GM12878 (cell line): ENCODE measurements at regions not wholly inside any gene's neighbourhood (a gene's known extent, or its start where the extent isn't known, plus 50 kb on each side); places are given as distances from the start of the nearest gene placed in this dataset.

Source experiments
- ATAC-seq: fragments of 200-7000 bp; cut with Tn5 transposase; 3 replicates; pipeline ENCODE4 v1.9.1; 2020; ENCODE audit warnings: mild to moderate bottlenecking, moderate library complexity
- BruUV-seq: library from RNA; stranded (reverse); fragments of 400-500 nt; replicated peaks from 2 replicates; lab custom pipeline; 2021; lab: Mats Ljungman, UMichigan
- CTCF ChIA-PET: fragments of 300-600 bp; sonication (Branson Sonifier 250); formaldehyde crosslinking; extraction: SDS; loops from one replicate; lab custom pipeline; 2021; ENCODE audit warnings: inconsistent platforms; lab: Yijun Ruan, JAX
- POLR2A ChIA-PET: fragments of 350-600 bp; formaldehyde crosslinking; extraction: SDS; loops from one replicate; lab custom pipeline; 2021; ENCODE audit warnings: inconsistent platforms; lab: Charles Lee
- RAD21 ChIA-PET: fragments of 300-600 bp; sonication (Branson Sonifier 250); formaldehyde crosslinking; loops from one replicate; lab custom pipeline; 2023; ENCODE audit warnings: antibody characterized with exemption; ENCODE audit not compliant: unreplicated experiment; lab: Charles Lee
- SMC1A ChIA-PET: fragments of 300-600 bp; sonication (Branson Sonifier 250); formaldehyde crosslinking; loops from one replicate; lab custom pipeline; 2023; ENCODE audit not compliant: unreplicated experiment, uncharacterized antibody; lab: Charles Lee
- DNase-seq: peaks from one replicate; pipeline ENCODE4 v3.0.0-alpha.2; 2011; ENCODE audit warnings: low read depth, low spot score
- FAIRE-seq: peaks from 3 replicates; lab custom pipeline; 2011; peaks lifted over from hg19 to GRCh38; lab: Jason Lieb, UNC
- H2AFZ ChIP-seq: 2 replicates; pipeline ENCODE4 v1.6.0; 2011; ENCODE audit warnings: low read depth, low read length, control low read depth; ENCODE audit not compliant: control insufficient read depth
- H3K27ac ChIP-seq: 2 replicates; pipeline ENCODE4 v1.5.1; 2011; ENCODE audit warnings: control low read depth; ENCODE audit not compliant: control insufficient read depth, insufficient read depth
- H3K27me3 ChIP-seq, 2 experiments: replicated peaks in 1 of 2; 2 replicates each; pipeline versions ENCODE4 v1.6.0 to v1.6.1; 2011; ENCODE audit warnings: low read length in 1 of 2; ENCODE audit not compliant: control insufficient read depth in 2 of 2, insufficient read depth in 2 of 2
- H3K36me3 ChIP-seq, 2 experiments: 2 replicates each; pipeline ENCODE4 v1.5.1; 2011; ENCODE audit warnings: low read length in 1 of 2; ENCODE audit not compliant: control insufficient read depth in 2 of 2, insufficient read depth in 2 of 2
- H3K4me1 ChIP-seq: 2 replicates; pipeline ENCODE4 v1.6.1; 2011; ENCODE audit warnings: mild to moderate bottlenecking, low read length, moderate library complexity, mixed read lengths; ENCODE audit not compliant: control insufficient read depth, insufficient read depth
- H3K4me2 ChIP-seq: 2 replicates; pipeline ENCODE4 v1.6.0; 2011; ENCODE audit warnings: control low read depth; ENCODE audit not compliant: control insufficient read depth, insufficient read depth
- H3K4me3 ChIP-seq: fragments of 200-600 bp; sonication (generic); 2 replicates; pipeline ENCODE4 v1.5.1; 2016
- H3K79me2 ChIP-seq: 2 replicates; pipeline ENCODE4 v1.6.0; 2011; ENCODE audit warnings: low read length; ENCODE audit not compliant: control insufficient read depth, insufficient read depth
- H3K9ac ChIP-seq: 2 replicates; pipeline ENCODE4 v1.8.0; 2011; ENCODE audit warnings: low read length, control low read depth, mixed read lengths; ENCODE audit not compliant: control insufficient read depth, insufficient read depth
- H3K9me3 ChIP-seq: replicated peaks from 3 replicates; pipeline ENCODE4 v1.5.1; 2011; ENCODE audit warnings: mild to moderate bottlenecking, low read length; ENCODE audit not compliant: control insufficient read depth, insufficient read depth
- H4K20me1 ChIP-seq: 2 replicates; pipeline ENCODE4 v1.6.0; 2011; ENCODE audit not compliant: control insufficient read depth, insufficient read depth
- BRCA1 ChIP-seq: IDR thresholded peaks from 2 replicates; pipeline ENCODE4 v1.6.1; 2011; ENCODE audit warnings: low read depth, low read length, improper control_type of control experiment
- CBX5 ChIP-seq: sonication (generic); IDR thresholded peaks from 2 replicates; pipeline ENCODE4 v1.6.1; 2016; ENCODE audit warnings: low read depth, moderate library complexity, mild to moderate bottlenecking, inconsistent platforms
- CHD1 ChIP-seq: IDR thresholded peaks from 2 replicates; pipeline ENCODE4 v1.6.1; 2012; ENCODE audit warnings: low read depth, low read length, improper control_type of control experiment
- CREM ChIP-seq: IDR thresholded peaks from 2 replicates; pipeline ENCODE4 v1.6.1; 2014; ENCODE audit warnings: antibody characterized with exemption, low read depth
- MYB ChIP-seq: fragments of 150-350 bp; IDR thresholded peaks from 2 replicates; pipeline ENCODE4 v1.6.1; 2014; ENCODE audit warnings: mild to moderate bottlenecking, low read depth, low read length, borderline replicate concordance
- NFXL1 ChIP-seq: fragments of 450-650 bp; IDR thresholded peaks from 2 replicates; pipeline ENCODE4 v1.6.1; 2017; ENCODE audit warnings: antibody characterized with exemption, mild to moderate bottlenecking, borderline replicate concordance
- RAD51 ChIP-seq: fragments of 450-650 bp; IDR thresholded peaks from 2 replicates; pipeline ENCODE4 v1.6.1; 2016; ENCODE audit warnings: moderate library complexity, mild to moderate bottlenecking, inconsistent platforms
- RBBP5 ChIP-seq: fragments of 200-600 bp; sonication (generic); conservative IDR thresholded peaks from 2 replicates; pipeline ENCODE4 v1.6.1; 2016
- SIX5 ChIP-seq: IDR thresholded peaks from 2 replicates; pipeline ENCODE4 v1.6.1; 2011; ENCODE audit warnings: mild to moderate bottlenecking, low read depth, low read length, moderate library complexity; ENCODE audit not compliant: severe bottlenecking
- SMARCA5 ChIP-seq: fragments of 450-650 bp; IDR thresholded peaks from 2 replicates; pipeline ENCODE4 v1.6.1; 2017; ENCODE audit warnings: mild to moderate bottlenecking
- TCF3 ChIP-seq: IDR thresholded peaks from 2 replicates; pipeline ENCODE4 v1.6.1; 2012; ENCODE audit warnings: low read depth, mild to moderate bottlenecking, low read length, borderline replicate concordance; ENCODE audit not compliant: insufficient read depth
- ZSCAN29 ChIP-seq: fragments of 450-650 bp; IDR thresholded peaks from 2 replicates; pipeline ENCODE4 v1.6.1; 2017; ENCODE audit warnings: mild to moderate bottlenecking, moderate library complexity
- ZZZ3 ChIP-seq: IDR thresholded peaks from 2 replicates; pipeline ENCODE4 v1.6.1; 2011; ENCODE audit warnings: low read depth; ENCODE audit not compliant: control insufficient read depth, insufficient read length
- WGBS: methylation state at CpG from one replicate; pipeline ENCODE4 v1.1.6; 2016; ENCODE audit warnings: low lambda C conversion rate; ENCODE audit not compliant: insufficient replicate concordance, insufficient coverage; ENCODE audit errors: missing lambda C conversion rate; 5-methylcytosine and 5-hydroxymethylcytosine counted together
- in situ Hi-C: fragments of 300-500 bp; cut with MboI; formaldehyde crosslinking; loops from 9 replicates; pipeline ENCODE4 v1.14.3; 2018; ENCODE audit warnings: mixed read lengths
- intact Hi-C: fragments of 100-400 bp; cut with micrococcal nuclease; formaldehyde crosslinking; loops from one replicate; pipeline ENCODE4 v1.14.2; 2022; ENCODE audit not compliant: unreplicated experiment
- TF ChIP-seq, protein P1 (sequence below): IDR thresholded peaks from 2 replicates; pipeline ENCODE4 v1.6.1; 2012; ENCODE audit warnings: low read length, inconsistent platforms
- TF ChIP-seq, protein P2 (sequence below): fragments of 450-650 bp; IDR thresholded peaks from 2 replicates; pipeline ENCODE4 v1.6.1; 2018; ENCODE audit warnings: mild to moderate bottlenecking, low read depth, moderate library complexity; ENCODE audit not compliant: partially characterized antibody
- TF ChIP-seq, protein P3 (sequence below): IDR thresholded peaks from 2 replicates; pipeline ENCODE4 v1.6.1; 2011; ENCODE audit warnings: mild to moderate bottlenecking, low read depth, low read length, moderate library complexity; ENCODE audit not compliant: insufficient replicate concordance
- TF ChIP-seq, protein P4 (sequence below): IDR thresholded peaks from 2 replicates; pipeline ENCODE4 v1.6.1; 2012; ENCODE audit warnings: low read depth, low read length, improper control_type of control experiment
- TF ChIP-seq, protein P5 (sequence below): fragments of 450-650 bp; IDR thresholded peaks from 2 replicates; pipeline ENCODE4 v1.6.1; 2017; ENCODE audit warnings: low read depth, mild to moderate bottlenecking, moderate library complexity

GRCh38 chr3:73207946-73208440, 146.5 kb downstream of the EBLN2 start:
- Histone ChIP-seq H3K36me3 (no peaks in the 10 kb centered on the region), H3K4me3 (no peak overlapping the region), H4K20me1 (no peaks in the 10 kb centered on the region), H3K9me3 (no peaks in the 10 kb centered on the region), H3K27me3 (peaks cover 0 to 3% of the 10 kb centered on the region in 2 experiments; a peak in 2 of 4 replicates), H3K4me1 (no peaks in the 10 kb centered on the region), H3K9ac (no peak overlapping the region), H2AFZ (no peak overlapping the region), H3K27ac (no peak overlapping the region), H3K79me2 (no peaks in the 10 kb centered on the region), H3K4me2 (no peak overlapping the region)
- ChIA-PET POLR2A (no interaction called here), CTCF (interaction anchor here (0.7 kb wide), 1 partner anchor 286 kb away, joined by 3 read pairs; no protein-coding TSS in a partner anchor), RAD21 (no interaction called here), SMC1A (no interaction called here)
- no peak for FAIRE-seq
- 37% methylated on average over 3 of the region's 3 CpGs for WGBS
- BruUV-seq = no TSS peak
- intact Hi-C loops = loop anchor here (5.0 kb wide), 1 partner anchor 869 kb away; no protein-coding TSS in a partner anchor
- in situ Hi-C loops = no loop called here
- ATAC-seq = no peak
- no peak for DNase-seq
- TF ChIP-seq, protein P1, sequence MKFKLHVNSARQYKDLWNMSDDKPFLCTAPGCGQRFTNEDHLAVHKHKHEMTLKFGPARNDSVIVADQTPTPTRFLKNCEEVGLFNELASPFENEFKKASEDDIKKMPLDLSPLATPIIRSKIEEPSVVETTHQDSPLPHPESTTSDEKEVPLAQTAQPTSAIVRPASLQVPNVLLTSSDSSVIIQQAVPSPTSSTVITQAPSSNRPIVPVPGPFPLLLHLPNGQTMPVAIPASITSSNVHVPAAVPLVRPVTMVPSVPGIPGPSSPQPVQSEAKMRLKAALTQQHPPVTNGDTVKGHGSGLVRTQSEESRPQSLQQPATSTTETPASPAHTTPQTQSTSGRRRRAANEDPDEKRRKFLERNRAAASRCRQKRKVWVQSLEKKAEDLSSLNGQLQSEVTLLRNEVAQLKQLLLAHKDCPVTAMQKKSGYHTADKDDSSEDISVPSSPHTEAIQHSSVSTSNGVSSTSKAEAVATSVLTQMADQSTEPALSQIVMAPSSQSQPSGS = no peak
- TF ChIP-seq CBX5 (no peak), ZZZ3 (no peak), RAD51 (no peak), SIX5 (no peak), BRCA1 (no peak), ZSCAN29 (no peak), SMARCA5 (no peak), CREM (no peak), CHD1 (no peak), MYB (no peak), RBBP5 (no peak), NFXL1 (no peak), TCF3 (no peak)
- TF ChIP-seq, protein P2, sequence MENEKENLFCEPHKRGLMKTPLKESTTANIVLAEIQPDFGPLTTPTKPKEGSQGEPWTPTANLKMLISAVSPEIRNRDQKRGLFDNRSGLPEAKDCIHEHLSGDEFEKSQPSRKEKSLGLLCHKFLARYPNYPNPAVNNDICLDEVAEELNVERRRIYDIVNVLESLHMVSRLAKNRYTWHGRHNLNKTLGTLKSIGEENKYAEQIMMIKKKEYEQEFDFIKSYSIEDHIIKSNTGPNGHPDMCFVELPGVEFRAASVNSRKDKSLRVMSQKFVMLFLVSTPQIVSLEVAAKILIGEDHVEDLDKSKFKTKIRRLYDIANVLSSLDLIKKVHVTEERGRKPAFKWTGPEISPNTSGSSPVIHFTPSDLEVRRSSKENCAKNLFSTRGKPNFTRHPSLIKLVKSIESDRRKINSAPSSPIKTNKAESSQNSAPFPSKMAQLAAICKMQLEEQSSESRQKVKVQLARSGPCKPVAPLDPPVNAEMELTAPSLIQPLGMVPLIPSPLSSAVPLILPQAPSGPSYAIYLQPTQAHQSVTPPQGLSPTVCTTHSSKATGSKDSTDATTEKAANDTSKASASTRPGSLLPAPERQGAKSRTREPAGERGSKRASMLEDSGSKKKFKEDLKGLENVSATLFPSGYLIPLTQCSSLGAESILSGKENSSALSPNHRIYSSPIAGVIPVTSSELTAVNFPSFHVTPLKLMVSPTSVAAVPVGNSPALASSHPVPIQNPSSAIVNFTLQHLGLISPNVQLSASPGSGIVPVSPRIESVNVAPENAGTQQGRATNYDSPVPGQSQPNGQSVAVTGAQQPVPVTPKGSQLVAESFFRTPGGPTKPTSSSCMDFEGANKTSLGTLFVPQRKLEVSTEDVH = no peak
- TF ChIP-seq, protein P3, sequence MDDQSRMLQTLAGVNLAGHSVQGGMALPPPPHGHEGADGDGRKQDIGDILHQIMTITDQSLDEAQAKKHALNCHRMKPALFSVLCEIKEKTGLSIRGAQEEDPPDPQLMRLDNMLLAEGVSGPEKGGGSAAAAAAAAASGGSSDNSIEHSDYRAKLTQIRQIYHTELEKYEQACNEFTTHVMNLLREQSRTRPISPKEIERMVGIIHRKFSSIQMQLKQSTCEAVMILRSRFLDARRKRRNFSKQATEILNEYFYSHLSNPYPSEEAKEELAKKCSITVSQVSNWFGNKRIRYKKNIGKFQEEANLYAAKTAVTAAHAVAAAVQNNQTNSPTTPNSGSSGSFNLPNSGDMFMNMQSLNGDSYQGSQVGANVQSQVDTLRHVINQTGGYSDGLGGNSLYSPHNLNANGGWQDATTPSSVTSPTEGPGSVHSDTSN = no peak
- TF ChIP-seq, protein P4, sequence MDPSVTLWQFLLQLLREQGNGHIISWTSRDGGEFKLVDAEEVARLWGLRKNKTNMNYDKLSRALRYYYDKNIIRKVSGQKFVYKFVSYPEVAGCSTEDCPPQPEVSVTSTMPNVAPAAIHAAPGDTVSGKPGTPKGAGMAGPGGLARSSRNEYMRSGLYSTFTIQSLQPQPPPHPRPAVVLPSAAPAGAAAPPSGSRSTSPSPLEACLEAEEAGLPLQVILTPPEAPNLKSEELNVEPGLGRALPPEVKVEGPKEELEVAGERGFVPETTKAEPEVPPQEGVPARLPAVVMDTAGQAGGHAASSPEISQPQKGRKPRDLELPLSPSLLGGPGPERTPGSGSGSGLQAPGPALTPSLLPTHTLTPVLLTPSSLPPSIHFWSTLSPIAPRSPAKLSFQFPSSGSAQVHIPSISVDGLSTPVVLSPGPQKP = no peak
- TF ChIP-seq, protein P5, sequence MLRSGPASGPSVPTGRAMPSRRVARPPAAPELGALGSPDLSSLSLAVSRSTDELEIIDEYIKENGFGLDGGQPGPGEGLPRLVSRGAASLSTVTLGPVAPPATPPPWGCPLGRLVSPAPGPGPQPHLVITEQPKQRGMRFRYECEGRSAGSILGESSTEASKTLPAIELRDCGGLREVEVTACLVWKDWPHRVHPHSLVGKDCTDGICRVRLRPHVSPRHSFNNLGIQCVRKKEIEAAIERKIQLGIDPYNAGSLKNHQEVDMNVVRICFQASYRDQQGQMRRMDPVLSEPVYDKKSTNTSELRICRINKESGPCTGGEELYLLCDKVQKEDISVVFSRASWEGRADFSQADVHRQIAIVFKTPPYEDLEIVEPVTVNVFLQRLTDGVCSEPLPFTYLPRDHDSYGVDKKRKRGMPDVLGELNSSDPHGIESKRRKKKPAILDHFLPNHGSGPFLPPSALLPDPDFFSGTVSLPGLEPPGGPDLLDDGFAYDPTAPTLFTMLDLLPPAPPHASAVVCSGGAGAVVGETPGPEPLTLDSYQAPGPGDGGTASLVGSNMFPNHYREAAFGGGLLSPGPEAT = no peak
